ENCODE measurements at regions not wholly inside any gene's neighbourhood (a gene's known extent, or its start where the extent isn't known, plus 50 kb on each side); places are given as distances from the start of the nearest gene placed in this dataset.

DNA sequence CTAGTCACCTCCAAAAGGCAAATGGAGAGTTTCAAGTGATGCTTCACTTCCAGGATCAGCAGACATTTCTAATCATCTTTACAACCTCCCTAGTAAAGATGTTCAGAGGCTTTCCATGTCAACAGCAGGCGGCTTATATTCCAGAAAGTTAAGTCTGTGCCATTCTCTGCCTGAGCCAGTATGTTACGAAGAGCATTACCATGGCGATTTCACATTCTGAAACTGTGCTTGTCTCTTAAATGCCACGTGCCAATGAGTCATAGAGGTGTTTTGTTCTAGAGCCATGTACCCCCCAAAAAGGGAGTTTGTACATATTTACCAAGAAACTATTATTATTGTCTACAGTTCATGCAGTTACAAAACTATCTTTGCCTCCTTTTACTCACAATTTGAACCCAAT, 319.5 kb downstream of the FOXA2 start:
- TF ChIP-seq, protein P1, sequence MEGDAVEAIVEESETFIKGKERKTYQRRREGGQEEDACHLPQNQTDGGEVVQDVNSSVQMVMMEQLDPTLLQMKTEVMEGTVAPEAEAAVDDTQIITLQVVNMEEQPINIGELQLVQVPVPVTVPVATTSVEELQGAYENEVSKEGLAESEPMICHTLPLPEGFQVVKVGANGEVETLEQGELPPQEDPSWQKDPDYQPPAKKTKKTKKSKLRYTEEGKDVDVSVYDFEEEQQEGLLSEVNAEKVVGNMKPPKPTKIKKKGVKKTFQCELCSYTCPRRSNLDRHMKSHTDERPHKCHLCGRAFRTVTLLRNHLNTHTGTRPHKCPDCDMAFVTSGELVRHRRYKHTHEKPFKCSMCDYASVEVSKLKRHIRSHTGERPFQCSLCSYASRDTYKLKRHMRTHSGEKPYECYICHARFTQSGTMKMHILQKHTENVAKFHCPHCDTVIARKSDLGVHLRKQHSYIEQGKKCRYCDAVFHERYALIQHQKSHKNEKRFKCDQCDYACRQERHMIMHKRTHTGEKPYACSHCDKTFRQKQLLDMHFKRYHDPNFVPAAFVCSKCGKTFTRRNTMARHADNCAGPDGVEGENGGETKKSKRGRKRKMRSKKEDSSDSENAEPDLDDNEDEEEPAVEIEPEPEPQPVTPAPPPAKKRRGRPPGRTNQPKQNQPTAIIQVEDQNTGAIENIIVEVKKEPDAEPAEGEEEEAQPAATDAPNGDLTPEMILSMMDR (IDR thresholded peaks at IDR 0.05): no peak
- no peak for TF ChIP-seq POLR2A (IDR thresholded peaks at IDR 0.05)

Data from vagina (tissue), 2 donors.